Tibial nerve (tissue), 4 donors: ENCODE measurements at regions not wholly inside any gene's neighbourhood (a gene's known extent, or its start where the extent isn't known, plus 50 kb on each side); places are given as distances from the start of the nearest gene placed in this dataset.

Experiments
- DNase-seq, 2 donors: peaks; one replicate each; pipeline ENCODE4 v3.0.0-alpha.2; 2019; ENCODE audit warnings: low spot score in 2 of 2
- H3K27ac ChIP-seq, 4 donors: fragments of 200-600 bp; sonication (generic) in 3 of 4; one replicate each; pipeline ENCODE4 v1.5.1; 2017 to 2019; ENCODE audit warnings: mild to moderate bottlenecking in 1 of 4
- H3K27me3 ChIP-seq, 2 donors: fragments of 200-600 bp; sonication (generic) in 1 of 2; one replicate each; pipeline versions ENCODE4 v1.5.1 to v1.6.0; 2017 to 2019
- H3K36me3 ChIP-seq, 3 donors: fragments of 200-600 bp; sonication (generic); one replicate each; pipeline ENCODE4 v1.5.1; 2018 to 2019
- H3K4me1 ChIP-seq, 4 donors: fragments of 200-600 bp; sonication (generic) in 3 of 4; one replicate each; pipeline ENCODE4 v1.5.1; 2017 to 2019
- H3K4me3 ChIP-seq, 4 donors: fragments of 200-600 bp; sonication (generic) in 3 of 4; one replicate each; pipeline ENCODE4 v1.5.1; 2017 to 2019; ENCODE audit warnings: mild to moderate bottlenecking in 1 of 4, moderate library complexity in 1 of 4
- H3K9me3 ChIP-seq, 4 donors: fragments of 200-600 bp; sonication (generic) in 3 of 4; one replicate each; pipeline ENCODE4 v1.5.1; 2017 to 2019
- CTCF ChIP-seq, 5 experiments: fragments of 200-600 bp in 3 of 5; fragments of 450-650 bp in 2 of 5; sonication (generic) in 3 of 5; IDR thresholded peaks; one replicate each; pipeline ENCODE4 v1.5.1; 2016 to 2019; ENCODE audit warnings: antibody characterized with exemption in 5 of 5, mild to moderate bottlenecking in 3 of 5, moderate library complexity in 2 of 5
- EP300 ChIP-seq, 2 donors: sonication (generic); formaldehyde crosslinking; IDR thresholded peaks; one replicate each; pipeline ENCODE4 v1.6.1; 2017; ENCODE audit warnings: antibody characterized with exemption in 2 of 2, mild to moderate bottlenecking in 1 of 2
- POLR2A ChIP-seq, 2 donors: fragments of 450-650 bp; IDR thresholded peaks; one replicate each; pipeline ENCODE4 v1.6.1; 2017; ENCODE audit warnings: antibody characterized with exemption in 2 of 2, mild to moderate bottlenecking in 2 of 2, moderate library complexity in 2 of 2
- WGBS, 2 donors: methylation state at CpG; one replicate each; pipeline ENCODE4 v1.1.5; 2018; 5-methylcytosine and 5-hydroxymethylcytosine counted together

DNA sequence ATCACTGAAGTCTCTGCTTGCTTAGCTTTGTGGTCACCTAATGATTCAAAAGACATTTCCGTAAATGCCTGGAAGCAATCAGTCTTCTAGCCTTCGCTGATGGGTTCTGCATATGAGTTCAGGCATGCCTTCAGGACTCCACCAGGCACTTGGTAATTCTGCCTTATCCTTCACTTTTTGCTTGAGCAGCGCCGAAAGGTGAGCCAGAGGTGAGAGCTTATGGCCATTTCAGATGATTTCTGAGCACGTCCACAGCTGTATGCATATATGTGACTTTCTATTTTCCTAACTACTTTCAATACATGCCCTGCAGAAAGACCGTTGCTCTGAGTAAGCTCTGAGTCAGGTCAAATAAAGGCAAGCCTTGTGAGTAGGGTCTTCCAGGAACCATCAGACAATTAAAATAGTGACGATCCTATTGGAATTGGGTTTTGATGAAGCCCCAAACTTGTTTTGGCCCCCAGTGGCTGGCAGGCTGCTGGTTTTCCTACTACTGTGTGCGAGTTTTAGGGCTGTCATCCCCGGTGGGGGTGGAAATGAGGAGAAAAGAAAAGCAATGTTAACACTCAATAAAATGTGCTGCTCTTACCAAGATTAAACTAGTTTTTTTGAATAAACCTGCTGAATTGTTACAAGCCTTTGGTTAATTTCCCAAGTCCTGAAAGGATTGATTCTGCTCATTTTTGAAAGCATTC, 154.4 kb upstream of the AKR1E2 start:
- Histone ChIP-seq H3K36me3 (no peaks in the 10 kb centered on the region), H3K27ac (no peak overlapping the region), H3K9me3 (peaks cover 0 to 6% (median 1%) of the 10 kb centered on the region in 4 donors), H3K4me1 (no peaks in the 10 kb centered on the region), H3K4me3 (no peak overlapping the region), H3K27me3 (no peaks in the 10 kb centered on the region)
- DNase-seq = no peak
- 68 to 75% methylated on average over 9 of the region's 9 CpGs for WGBS, 2 donors
- no peak for TF ChIP-seq POLR2A (IDR thresholded peaks at IDR 0.05)
- TF ChIP-seq EP300 (IDR thresholded peaks at IDR 0.05) = no peak
- no peak for TF ChIP-seq CTCF (IDR thresholded peaks at IDR 0.05)

- Histone ChIP-seq H3K36me3 (no peaks in the 10 kb centered on the region), H3K27me3 (no peaks in the 10 kb centered on the region), H3K4me3 (no peak overlapping the region), H3K27ac (no peak overlapping the region), H3K4me1 (no peaks in the 10 kb centered on the region), H3K9me3 (peaks cover 0 to 6% (median 1%) of the 10 kb centered on the region in 4 donors)
- DNase-seq = no peak
- TF ChIP-seq EP300 (IDR thresholded peaks at IDR 0.05) (no peak), POLR2A (IDR thresholded peaks at IDR 0.05) (no peak), CTCF (IDR thresholded peaks at IDR 0.05) (no peak)
Measured at GRCh38 chr10:4670737-4671136, 155.3 kb upstream of the AKR1E2 start.

DNA sequence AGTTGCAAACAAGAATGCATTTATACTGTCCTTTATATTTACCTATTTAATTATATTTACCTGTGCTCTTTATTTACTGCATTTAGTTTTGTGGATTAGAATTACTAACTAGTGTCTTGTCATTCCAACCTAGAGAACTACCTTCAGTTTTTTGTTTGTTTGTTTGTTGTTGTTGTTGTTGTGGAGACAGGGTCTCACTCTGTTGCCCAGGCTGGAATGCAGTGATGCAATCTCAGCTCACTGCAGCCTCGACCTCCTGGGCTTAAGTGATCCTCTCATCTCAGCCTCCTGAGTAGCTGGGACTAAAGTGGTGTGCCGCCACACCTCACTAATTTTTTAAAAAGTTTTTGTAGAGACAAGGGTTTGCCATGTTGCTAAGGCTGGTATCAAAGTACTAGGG, 156.4 kb upstream of the AKR1E2 start:
- 92 to 93% methylated on average over 2 of the region's 2 CpGs for WGBS, 2 donors
- H3K27ac ChIP-seq = no peak overlapping the region
- H3K9me3 ChIP-seq = peaks cover 0 to 6% (median 1%) of the 10 kb centered on the region in 4 donors
- no peak for TF ChIP-seq POLR2A (IDR thresholded peaks at IDR 0.05)
- TF ChIP-seq EP300 (IDR thresholded peaks at IDR 0.05) = no peak
- TF ChIP-seq CTCF (IDR thresholded peaks at IDR 0.05) = no peak
- no peaks in the 10 kb centered on the region for H3K4me1 ChIP-seq
- H3K36me3 ChIP-seq = no peaks in the 10 kb centered on the region
- no peak for DNase-seq
- no peaks in the 10 kb centered on the region for H3K27me3 ChIP-seq
- H3K4me3 ChIP-seq = no peak overlapping the region

DNA sequence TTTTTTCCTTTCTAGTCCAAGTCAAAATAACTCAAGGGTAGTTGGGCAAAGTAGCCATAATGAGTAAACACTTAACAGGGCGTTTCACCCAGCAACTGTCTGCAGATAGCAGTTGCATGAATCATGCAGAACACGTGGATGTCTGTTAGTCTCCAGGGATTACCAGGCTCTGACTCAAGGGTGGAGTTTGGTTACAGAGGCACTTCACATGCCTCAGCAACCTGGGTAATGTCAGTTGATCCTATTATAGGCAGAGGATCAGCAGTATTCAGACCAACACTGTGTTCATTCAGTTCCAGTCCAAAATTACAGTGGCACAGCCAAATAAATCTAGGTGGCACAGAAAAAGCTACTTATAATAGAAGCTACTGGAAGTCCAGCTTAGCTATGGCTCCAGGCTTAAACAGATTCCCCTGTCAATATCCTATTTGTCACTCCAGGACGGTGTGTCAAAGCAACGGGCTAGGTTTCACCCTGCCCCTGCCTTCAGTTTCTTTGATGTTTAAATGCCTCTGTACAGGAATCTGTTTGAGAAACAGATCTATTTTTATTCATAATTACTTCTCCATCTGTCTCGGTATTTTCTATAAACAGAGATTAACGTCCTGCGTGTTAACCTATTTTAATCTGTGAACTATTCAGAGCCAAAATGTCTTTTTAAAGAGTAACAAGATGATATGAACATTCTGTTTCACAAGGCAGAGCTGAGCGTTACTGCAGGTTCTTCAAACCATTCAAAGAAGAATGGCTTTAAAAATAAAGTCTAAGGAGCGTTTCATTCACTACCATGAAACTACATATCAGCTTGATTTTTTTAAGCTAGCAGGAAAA, 162.6 kb upstream of the AKR1E2 start:
- H3K36me3 ChIP-seq = no peaks in the 10 kb centered on the region
- peak overlapping the region; percentile 74 to 89 (median 80) for H3K27ac ChIP-seq
- TF ChIP-seq CTCF (IDR thresholded peaks at IDR 0.05) (no peak), EP300 (IDR thresholded peaks at IDR 0.05) (peak; percentile 86 to 96), POLR2A (IDR thresholded peaks at IDR 0.05) (peak in 1 of 2 donors; percentile 43)
- peaks cover 0 to 32% (median 8%) of the 10 kb centered on the region in 4 donors for H3K4me1 ChIP-seq
- H3K4me3 ChIP-seq = no peak overlapping the region
- peak; percentile 46 to 83 for DNase-seq
- H3K27me3 ChIP-seq = no peaks in the 10 kb centered on the region
- 31 to 32% methylated on average over 9 of the region's 9 CpGs for WGBS, 2 donors
- H3K9me3 ChIP-seq = no peaks in the 10 kb centered on the region

- TF ChIP-seq EP300 (IDR thresholded peaks at IDR 0.05) = no peak
- no peak for TF ChIP-seq POLR2A (IDR thresholded peaks at IDR 0.05)
- TF ChIP-seq CTCF (IDR thresholded peaks at IDR 0.05) = no peak
- H3K27me3 ChIP-seq = no peaks in the 10 kb centered on the region
- no peak overlapping the region for H3K4me3 ChIP-seq
- WGBS, 2 donors = 67 to 74% methylated on average over 9 of the region's 9 CpGs
- no peak for DNase-seq
- no peaks in the 10 kb centered on the region for H3K36me3 ChIP-seq
- no peaks in the 10 kb centered on the region for H3K9me3 ChIP-seq
- H3K27ac ChIP-seq = peak overlapping the region; percentile 63 to 89 (median 80)
- H3K4me1 ChIP-seq = peaks cover 0 to 32% (median 8%) of the 10 kb centered on the region in 4 donors
Measured at GRCh38 chr10:4662576-4663161, 163.3 kb upstream of the AKR1E2 start.
